Loucy (cell line): ENCODE measurements at regions not wholly inside any gene's neighbourhood (a gene's known extent, or its start where the extent isn't known, plus 50 kb on each side); places are given as distances from the start of the nearest gene placed in this dataset.

Source experiments
- CTCF ChIP-seq: fragments of 200-600 bp; sonication (generic); conservative IDR thresholded peaks from 2 replicates; pipeline ENCODE4 v1.5.1; 2014; ENCODE audit warnings: mild to moderate bottlenecking, antibody characterized with exemption, low read length
- EZH2phosphoT487 ChIP-seq: fragments of 200-600 bp; IDR thresholded peaks from 2 replicates; pipeline ENCODE4 v1.6.1; 2018; ENCODE audit warnings: antibody characterized with exemption, mild to moderate bottlenecking, moderate library complexity, borderline replicate concordance

DNA sequence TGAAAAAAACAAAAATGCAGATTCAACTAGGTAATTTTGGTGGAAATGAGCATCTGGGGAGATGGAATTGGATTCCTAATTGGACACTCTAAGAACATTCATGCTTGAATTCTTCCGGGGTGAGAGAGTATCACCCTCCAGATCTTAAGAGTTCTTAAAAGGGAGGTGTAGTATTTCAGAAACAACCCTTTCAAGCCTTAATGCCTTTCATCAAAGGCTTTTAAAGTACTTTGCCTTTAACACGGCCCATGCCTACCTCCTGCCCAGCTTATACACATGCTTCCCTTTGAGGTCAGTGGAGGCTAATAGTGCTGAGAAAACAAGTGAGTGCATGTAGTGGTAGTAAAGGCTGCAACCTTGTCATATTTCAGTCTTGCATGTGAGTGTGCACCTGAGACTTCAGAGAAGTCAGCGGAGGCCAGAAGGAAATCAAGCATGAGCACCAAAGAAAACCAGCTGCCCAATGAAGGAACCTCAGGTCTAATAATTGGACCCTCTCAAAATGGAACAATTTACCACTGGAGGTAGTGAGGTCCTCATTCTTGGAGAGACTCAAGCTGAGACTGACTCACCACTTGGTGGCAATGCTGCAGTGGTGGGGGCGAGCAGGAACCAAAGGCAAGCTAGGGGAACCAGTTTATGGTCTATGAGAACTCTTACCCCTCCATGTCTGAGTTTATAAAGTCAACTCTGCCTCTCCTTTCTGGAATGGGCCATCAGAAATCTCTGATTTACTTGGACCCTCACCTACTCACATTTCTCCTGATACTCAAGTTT, 98.4 kb upstream of the GDNF start:
- peak; percentile 38; the same call in 1 of the 2 replicates for TF ChIP-seq CTCF
- TF ChIP-seq EZH2phosphoT487 = no peak
